HCT116 (cell line): ENCODE measurements at regions not wholly inside any gene's neighbourhood (a gene's known extent, or its start where the extent isn't known, plus 50 kb on each side); places are given as distances from the start of the nearest gene placed in this dataset.

ENCODE experiments used
- ATAC-seq: fragments of 200-7000 bp; cut with Tn5 transposase; 2 replicates; pipeline ENCODE4 v1.9.1; 2020; ENCODE audit warnings: mild to moderate bottlenecking, moderate library complexity
- BruUV-seq: library from RNA; stranded (reverse); fragments of 400-500 nt; replicated peaks from 2 replicates; lab custom pipeline; 2021; lab: Mats Ljungman, UMichigan
- CTCF ChIA-PET: fragments of 300-600 bp; sonication (Branson Sonifier 250); formaldehyde crosslinking; loops from one replicate; lab custom pipeline; 2021; ENCODE audit warnings: antibody characterized with exemption; lab: Charles Lee
- POLR2A ChIA-PET: fragments of 300-600, 350-600 bp; sonication (Branson Sonifier 250); formaldehyde crosslinking; loops from one replicate; lab custom pipeline; 2021; ENCODE audit warnings: antibody characterized with exemption; lab: Charles Lee
- RAD21 ChIA-PET, 2 experiments: fragments of 300-600 bp; sonication (Branson Sonifier 250); formaldehyde crosslinking; loops; one replicate each; lab custom pipeline; 2023; ENCODE audit warnings: low total read pairs in 2 of 2; ENCODE audit not compliant: uncharacterized antibody in 2 of 2, unreplicated experiment in 2 of 2, low non-redundant PET in 1 of 2; lab: Charles Lee
- DNase-seq: peaks from one replicate; pipeline ENCODE4 v3.0.0-alpha.2; 2010; ENCODE audit warnings: low read depth, low spot score
- H2AFZ ChIP-seq: fragments of 200-600 bp; shearing (Covaris generic), sonication (generic); 2 replicates; pipeline ENCODE4 v1.6.1; 2017; ENCODE audit warnings: low read depth, mixed run types, mixed read lengths, antibody characterized with exemption, low read length; ENCODE audit not compliant: poor library complexity, severe bottlenecking
- H3K27ac ChIP-seq: 2 replicates; pipeline ENCODE4 v1.5.1; 2012; ENCODE audit warnings: low read depth, low read length
- H3K27me3 ChIP-seq: fragments of 200-600 bp; sonication (generic); 2 replicates; pipeline ENCODE4 v1.6.1; 2016; ENCODE audit warnings: mixed run types, low read length, mixed read lengths; ENCODE audit not compliant: insufficient read depth
- H3K36me3 ChIP-seq, 2 experiments: fragments of 200-500 bp in 1 of 2; fragments of 200-600 bp in 1 of 2; sonication (Bioruptor generic) in 1 of 2; sonication (generic) in 1 of 2; 2 replicates each; pipeline versions ENCODE4 v1.5.1 to v1.6.1; 2014 to 2016; ENCODE audit warnings: low read length in 2 of 2, inconsistent platforms in 1 of 2, mixed read lengths in 1 of 2, mixed run types in 1 of 2; ENCODE audit not compliant: insufficient read depth in 2 of 2, control insufficient read depth in 1 of 2
- H3K4me1 ChIP-seq, 2 experiments: fragments of 200-600 bp in 1 of 2; sonication (generic) in 1 of 2; 2 replicates each; pipeline versions ENCODE4 v1.5.1 to v1.6.1; 2012 to 2017; ENCODE audit warnings: low read length in 2 of 2, inconsistent platforms in 1 of 2, mild to moderate bottlenecking in 1 of 2, mixed read lengths in 1 of 2, mixed run types in 1 of 2, moderate library complexity in 1 of 2; ENCODE audit not compliant: insufficient read depth in 2 of 2, control insufficient read depth in 1 of 2
- H3K4me2 ChIP-seq: fragments of 200-600 bp; sonication (generic); 2 replicates; pipeline ENCODE4 v1.6.1; 2017; ENCODE audit warnings: mixed run types, low read length, mixed read lengths
- H3K4me3 ChIP-seq, 2 experiments: fragments of 200-600 bp in 1 of 2; sonication (generic) in 1 of 2; replicated peaks in 1 of 2; 2 replicates each; pipeline ENCODE4 v1.5.1; 2011 to 2016; ENCODE audit warnings: low read length in 2 of 2, control low read depth in 1 of 2, low read depth in 1 of 2, mild to moderate bottlenecking in 1 of 2, mixed read lengths in 1 of 2, mixed run types in 1 of 2
- H3K79me2 ChIP-seq: fragments of 200-600 bp; sonication (generic); 2 replicates; pipeline ENCODE4 v1.6.1; 2017; ENCODE audit warnings: mild to moderate bottlenecking, mixed run types, low read length, moderate library complexity, mixed read lengths; ENCODE audit not compliant: insufficient read depth
- H3K9ac ChIP-seq: fragments of 200-600 bp; sonication (generic); 2 replicates; pipeline ENCODE4 v1.6.1; 2016; ENCODE audit warnings: low read length, mixed read lengths
- H3K9me2 ChIP-seq: fragments of 200-600 bp; sonication (generic), shearing (Covaris generic); 2 replicates; pipeline ENCODE4 v1.6.1; 2017; ENCODE audit warnings: mixed run types, mild to moderate bottlenecking, moderate library complexity; ENCODE audit not compliant: insufficient read depth
- H3K9me3 ChIP-seq, 2 experiments: fragments of 200-500 bp in 1 of 2; fragments of 200-600 bp in 1 of 2; sonication (Bioruptor generic) in 1 of 2; sonication (generic) in 1 of 2; 2 replicates each; pipeline ENCODE4 v1.6.1; 2014 to 2017; ENCODE audit warnings: low read length in 2 of 2, mixed read lengths in 2 of 2, inconsistent platforms in 1 of 2, low read depth in 1 of 2, mild to moderate bottlenecking in 1 of 2, mixed run types in 1 of 2, moderate library complexity in 1 of 2; ENCODE audit not compliant: control insufficient read depth in 1 of 2, insufficient read depth in 1 of 2
- H4K20me1 ChIP-seq: fragments of 200-600 bp; sonication (generic), shearing (Covaris generic); 2 replicates; pipeline ENCODE4 v1.6.1; 2017; ENCODE audit warnings: mixed run types, mild to moderate bottlenecking, moderate library complexity; ENCODE audit not compliant: insufficient read depth
- CBX3 ChIP-seq: IDR thresholded peaks from 2 replicates; pipeline ENCODE4 v1.6.1; 2012; ENCODE audit warnings: low read depth
- ELF1 ChIP-seq: IDR thresholded peaks from 2 replicates; pipeline ENCODE4 v1.6.1; 2012; ENCODE audit warnings: low read depth, borderline replicate concordance
- EZH2 ChIP-seq: fragments of 200-600 bp; sonication (generic); IDR thresholded peaks from 2 replicates; pipeline ENCODE4 v1.6.1; 2017; ENCODE audit warnings: antibody characterized with exemption, mixed run types
- EZH2phosphoT487 ChIP-seq: fragments of 200-600 bp; IDR thresholded peaks from 2 replicates; pipeline ENCODE4 v1.6.1; 2018; ENCODE audit warnings: antibody characterized with exemption, borderline replicate concordance
- POLR2A ChIP-seq: IDR thresholded peaks from 2 replicates; pipeline ENCODE4 v1.7.0; 2011; ENCODE audit warnings: borderline replicate concordance; ENCODE audit not compliant: insufficient read depth, insufficient read length; ENCODE audit errors: extremely low read depth
- SRF ChIP-seq: IDR thresholded peaks from 2 replicates; pipeline ENCODE4 v1.6.1; 2012; ENCODE audit warnings: low read depth
- TCF7L2 ChIP-seq: IDR thresholded peaks from 2 replicates; pipeline ENCODE4 v1.7.0; 2011; ENCODE audit warnings: borderline replicate concordance, inconsistent platforms; ENCODE audit not compliant: insufficient read depth, insufficient read length; ENCODE audit errors: extremely low read depth
- YY1 ChIP-seq: IDR thresholded peaks from 2 replicates; pipeline ENCODE4 v1.6.1; 2011; ENCODE audit warnings: low read length, low read depth, moderate library complexity, mild to moderate bottlenecking; ENCODE audit not compliant: insufficient replicate concordance; ENCODE audit errors: extremely low read depth
- ZFX ChIP-seq: fragments of 450-650 bp; IDR thresholded peaks from 2 replicates; pipeline ENCODE4 v1.6.1; 2017
- intact Hi-C: fragments of 100-400 bp; cut with micrococcal nuclease; formaldehyde crosslinking; loops from 2 replicates; pipeline ENCODE4 v1.10.0; 2022
- TF ChIP-seq, protein P1 (sequence below): IDR thresholded peaks from 2 replicates; pipeline ENCODE4 v1.6.1; 2012
- TF ChIP-seq, protein P2 (sequence below), 3 experiments: fragments of 200-600 bp in 1 of 3; sonication (generic) in 1 of 3; IDR thresholded peaks in 2 of 3; conservative IDR thresholded peaks in 1 of 3; 2 replicates each; pipeline ENCODE4 v1.5.1; 2012 to 2017; ENCODE audit warnings: low read depth in 2 of 3, low read length in 2 of 3, antibody characterized with exemption in 1 of 3, borderline replicate concordance in 1 of 3, control low read depth in 1 of 3, mild to moderate bottlenecking in 1 of 3, mixed read lengths in 1 of 3, mixed run types in 1 of 3, moderate library complexity in 1 of 3; ENCODE audit not compliant: insufficient read depth in 1 of 3

DNA sequence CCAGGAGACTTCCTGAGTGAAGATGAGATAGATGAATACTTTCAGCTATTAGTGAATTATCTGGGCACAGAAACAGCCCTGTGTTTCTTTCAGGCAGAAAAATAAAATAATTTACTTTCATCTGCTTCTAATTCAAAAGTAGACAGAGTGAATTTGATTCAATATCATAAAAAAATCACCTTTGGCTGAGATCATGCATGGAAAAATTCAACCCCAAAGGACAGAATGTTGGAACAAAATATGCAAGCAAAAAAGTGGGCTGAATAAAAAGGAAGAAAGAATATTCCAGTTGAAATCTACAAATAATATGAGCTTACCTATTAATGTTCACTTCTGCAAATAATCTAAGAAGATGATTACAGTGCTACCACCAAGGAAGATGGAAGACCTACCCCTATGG, 546.9 kb downstream of the TFAP2B start:
- DNase-seq (no peak), ATAC-seq (no peak)
- Histone ChIP-seq H3K9me2 (no peaks in the 10 kb centered on the region), H3K9ac (no peak overlapping the region), H3K27me3 (no peaks in the 10 kb centered on the region), H3K9me3 (peaks cover 6 to 8% of the 10 kb centered on the region in 2 experiments; a peak in 3 of 4 replicates), H3K4me3 (no peak overlapping the region), H3K36me3 (no peaks in the 10 kb centered on the region), H3K79me2 (no peaks in the 10 kb centered on the region), H2AFZ (no peak overlapping the region), H4K20me1 (no peaks in the 10 kb centered on the region), H3K27ac (no peak overlapping the region), H3K4me2 (no peak overlapping the region), H3K4me1 (no peaks in the 10 kb centered on the region)
- no TSS peak for BruUV-seq
- POLR2A ChIA-PET, result no interaction called here
- RAD21 ChIA-PET, result no interaction called here
- intact Hi-C loops, result no loop called here
- CTCF ChIA-PET, result no interaction called here
- TF ChIP-seq ZFX, result no peak
- no peak for TF ChIP-seq POLR2A
- TF ChIP-seq, protein P1, sequence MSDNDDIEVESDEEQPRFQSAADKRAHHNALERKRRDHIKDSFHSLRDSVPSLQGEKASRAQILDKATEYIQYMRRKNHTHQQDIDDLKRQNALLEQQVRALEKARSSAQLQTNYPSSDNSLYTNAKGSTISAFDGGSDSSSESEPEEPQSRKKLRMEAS, result no peak
- no peak for TF ChIP-seq ELF1
- TF ChIP-seq CBX3, result no peak
- TF ChIP-seq EZH2, result no peak
- no peak for TF ChIP-seq SRF
- no peak for TF ChIP-seq YY1
- TF ChIP-seq, protein P2, sequence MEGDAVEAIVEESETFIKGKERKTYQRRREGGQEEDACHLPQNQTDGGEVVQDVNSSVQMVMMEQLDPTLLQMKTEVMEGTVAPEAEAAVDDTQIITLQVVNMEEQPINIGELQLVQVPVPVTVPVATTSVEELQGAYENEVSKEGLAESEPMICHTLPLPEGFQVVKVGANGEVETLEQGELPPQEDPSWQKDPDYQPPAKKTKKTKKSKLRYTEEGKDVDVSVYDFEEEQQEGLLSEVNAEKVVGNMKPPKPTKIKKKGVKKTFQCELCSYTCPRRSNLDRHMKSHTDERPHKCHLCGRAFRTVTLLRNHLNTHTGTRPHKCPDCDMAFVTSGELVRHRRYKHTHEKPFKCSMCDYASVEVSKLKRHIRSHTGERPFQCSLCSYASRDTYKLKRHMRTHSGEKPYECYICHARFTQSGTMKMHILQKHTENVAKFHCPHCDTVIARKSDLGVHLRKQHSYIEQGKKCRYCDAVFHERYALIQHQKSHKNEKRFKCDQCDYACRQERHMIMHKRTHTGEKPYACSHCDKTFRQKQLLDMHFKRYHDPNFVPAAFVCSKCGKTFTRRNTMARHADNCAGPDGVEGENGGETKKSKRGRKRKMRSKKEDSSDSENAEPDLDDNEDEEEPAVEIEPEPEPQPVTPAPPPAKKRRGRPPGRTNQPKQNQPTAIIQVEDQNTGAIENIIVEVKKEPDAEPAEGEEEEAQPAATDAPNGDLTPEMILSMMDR (IDR thresholded peaks at IDR 0.05 in 2 of 3, conservative IDR thresholded peaks at IDR 0.05 in 1 of 3; ENCODE audit: borderline replicate concordance in 1 of 3, insufficient read depth in 1 of 3, low read depth in 2 of 3, low read length in 2 of 3), result no peak
- TF ChIP-seq EZH2phosphoT487, result no peak
- no peak for TF ChIP-seq TCF7L2
